HAP-1 (cell line): ENCODE measurements at regions not wholly inside any gene's neighbourhood (a gene's known extent, or its start where the extent isn't known, plus 50 kb on each side); places are given as distances from the start of the nearest gene placed in this dataset.
"Not testable (repeated sequence)": the region's sequence is repeated elsewhere in the genome, so short reads cannot be mapped to it uniquely, and the experiment has no call there.

ENCODE experiments used
- DNase-seq, 2 experiments: peaks; one replicate each; pipeline ENCODE4 v3.0.0-alpha.2; 2016 to 2020; ENCODE audit warnings: low spot score in 2 of 2
- H3K27me3 ChIP-seq: fragments of 250-450 bp; sonication (Bioruptor Pico); 2 replicates; pipeline ENCODE4 v1.5.1; 2020; ENCODE audit warnings: low read depth, mild to moderate bottlenecking, moderate library complexity
- H3K36me3 ChIP-seq: fragments of 250-450 bp; sonication (Bioruptor Pico); replicated peaks from 2 replicates; pipeline ENCODE4 v1.5.1; 2020; ENCODE audit warnings: mild to moderate bottlenecking
- H3K4me1 ChIP-seq: fragments of 250-450 bp; sonication (Bioruptor Pico); 2 replicates; pipeline ENCODE4 v1.5.1; 2020; ENCODE audit warnings: mild to moderate bottlenecking
- H3K4me3 ChIP-seq: fragments of 250-450 bp; sonication (Bioruptor Pico); 2 replicates; pipeline ENCODE4 v1.5.1; 2020; ENCODE audit warnings: mild to moderate bottlenecking, moderate library complexity
- H3K9me3 ChIP-seq: fragments of 250-450 bp; sonication (Bioruptor Pico); 2 replicates; pipeline ENCODE4 v1.5.1; 2020; ENCODE audit warnings: mild to moderate bottlenecking, moderate library complexity
- in situ Hi-C: fragments of 300-500 bp; cut with MboI; formaldehyde crosslinking; loops from 3 replicates; pipeline ENCODE4 v1.14.3; 2020; ENCODE audit warnings: low sequenced_read_pairs, inconsistent platforms, mixed read lengths

GRCh38 chr13:62407871-62408270 lies 992.2 kb upstream of the PCDH20 start:
- Histone ChIP-seq H3K4me3 (no peak overlapping the region), H3K27me3 (no peaks in the 10 kb centered on the region), H3K4me1 (no peaks in the 10 kb centered on the region), H3K36me3 (no peaks in the 10 kb centered on the region), H3K9me3 (no peaks in the 10 kb centered on the region)
- no peak for DNase-seq
- in situ Hi-C loops, result no loop called here

GRCh38 chr13:62388515-62388914 lies 972.9 kb upstream of the PCDH20 start:
- H3K9me3 ChIP-seq, result no peaks in the 10 kb centered on the region
- in situ Hi-C loops, result no loop called here

GRCh38 chr13:62387647-62388046 lies 972.0 kb upstream of the PCDH20 start:
- Histone ChIP-seq H3K4me3 (no peak overlapping the region), H3K4me1 (no peaks in the 10 kb centered on the region), H3K36me3 (no peaks in the 10 kb centered on the region), H3K27me3 (no peaks in the 10 kb centered on the region), H3K9me3 (no peaks in the 10 kb centered on the region)
- peak in 1 of 2 experiments; percentile 16 for DNase-seq
- in situ Hi-C loops, result no loop called here

More at GRCh38 chr13:62388515-62388914, 972.9 kb upstream of the PCDH20 start:
- H3K27me3 ChIP-seq, result no peaks in the 10 kb centered on the region
- H3K4me3 ChIP-seq, result no peak overlapping the region
- no peaks in the 10 kb centered on the region for H3K4me1 ChIP-seq
- no peak for DNase-seq
- no peaks in the 10 kb centered on the region for H3K36me3 ChIP-seq

- DNase-seq, H3K4me1 ChIP-seq, H3K9me3 ChIP-seq, H3K4me3 ChIP-seq, in situ Hi-C loops, H3K27me3 ChIP-seq, H3K36me3 ChIP-seq: not testable (repeated sequence)
These were observed 963.6 kb upstream of the PCDH20 start for GRCh38 chr13:62379241-62379640.

GRCh38 chr13:62377838-62378237 lies 962.2 kb upstream of the PCDH20 start:
- H3K36me3 ChIP-seq, result no peaks in the 10 kb centered on the region
- H3K9me3 ChIP-seq, result no peaks in the 10 kb centered on the region
- no peaks in the 10 kb centered on the region for H3K27me3 ChIP-seq
- no peak for DNase-seq
- no peaks in the 10 kb centered on the region for H3K4me1 ChIP-seq
- in situ Hi-C loops, result no loop called here
- no peak overlapping the region for H3K4me3 ChIP-seq

- in situ Hi-C loops, result no loop called here
- Histone ChIP-seq H3K9me3 (no peaks in the 10 kb centered on the region), H3K36me3 (no peaks in the 10 kb centered on the region), H3K27me3 (no peaks in the 10 kb centered on the region), H3K4me1 (no peaks in the 10 kb centered on the region), H3K4me3 (no peak overlapping the region)
- DNase-seq, result no peak
These were observed 960.0 kb upstream of the PCDH20 start for GRCh38 chr13:62375653-62376052.

GRCh38 chr13:62371737-62372136 lies 956.1 kb upstream of the PCDH20 start:
- Histone ChIP-seq H3K27me3 (no peaks in the 10 kb centered on the region), H3K36me3 (no peaks in the 10 kb centered on the region), H3K9me3 (no peaks in the 10 kb centered on the region), H3K4me3 (no peak overlapping the region), H3K4me1 (no peaks in the 10 kb centered on the region)
- in situ Hi-C loops, result loop anchor here (25.0 kb wide), 1 partner anchor 359 kb away; no protein-coding TSS in a partner anchor
- DNase-seq, result no peak

- H3K36me3 ChIP-seq, H3K27me3 ChIP-seq, DNase-seq, H3K4me1 ChIP-seq, H3K4me3 ChIP-seq, H3K9me3 ChIP-seq: not testable (repeated sequence)
- in situ Hi-C loops, result loop anchor here (25.0 kb wide), 1 partner anchor 356 kb away; no protein-coding TSS in a partner anchor
These were observed 952.3 kb upstream of the PCDH20 start for GRCh38 chr13:62367971-62368370.

GRCh38 chr13:62360609-62361008 lies 945.0 kb upstream of the PCDH20 start:
- Histone ChIP-seq H3K9me3 (no peaks in the 10 kb centered on the region), H3K27me3 (no peaks in the 10 kb centered on the region), H3K36me3 (no peaks in the 10 kb centered on the region), H3K4me1 (peaks cover 14% of the 10 kb centered on the region), H3K4me3 (no peak overlapping the region)
- in situ Hi-C loops, result loop anchor here (25.0 kb wide), 1 partner anchor 348 kb away; no protein-coding TSS in a partner anchor
- DNase-seq, result peak in 1 of 2 experiments; percentile 38

GRCh38 chr13:62358646-62358932 lies 942.9 kb upstream of the PCDH20 start:
- Histone ChIP-seq H3K4me3 (no peak overlapping the region), H3K4me1 (peaks cover 14% of the 10 kb centered on the region), H3K27me3 (no peaks in the 10 kb centered on the region), H3K36me3 (no peaks in the 10 kb centered on the region), H3K9me3 (no peaks in the 10 kb centered on the region)
- DNase-seq, result no peak
- in situ Hi-C loops, result loop anchor here (25.0 kb wide), 1 partner anchor 346 kb away; no protein-coding TSS in a partner anchor

- H3K27me3 ChIP-seq, result no peaks in the 10 kb centered on the region
- no peaks in the 10 kb centered on the region for H3K36me3 ChIP-seq
- H3K9me3 ChIP-seq, result no peaks in the 10 kb centered on the region
- peaks cover 14% of the 10 kb centered on the region for H3K4me1 ChIP-seq
- peak; percentile 78 to 82 for DNase-seq
- no peak overlapping the region for H3K4me3 ChIP-seq
- in situ Hi-C loops, result loop anchor here (25.0 kb wide), 1 partner anchor 346 kb away; no protein-coding TSS in a partner anchor
These were observed 942.4 kb upstream of the PCDH20 start for GRCh38 chr13:62357887-62358645.

- Histone ChIP-seq H3K4me1 (peaks cover 14% of the 10 kb centered on the region), H3K27me3 (no peaks in the 10 kb centered on the region), H3K36me3 (no peaks in the 10 kb centered on the region), H3K9me3 (no peaks in the 10 kb centered on the region), H3K4me3 (no peak overlapping the region)
- no peak for DNase-seq
- in situ Hi-C loops, result loop anchor here (25.0 kb wide), 1 partner anchor 345 kb away; no protein-coding TSS in a partner anchor
These were observed 941.3 kb upstream of the PCDH20 start for GRCh38 chr13:62356977-62357376.

- Histone ChIP-seq H3K4me1 (no peaks in the 10 kb centered on the region), H3K9me3 (no peaks in the 10 kb centered on the region), H3K4me3 (no peak overlapping the region), H3K27me3 (no peaks in the 10 kb centered on the region), H3K36me3 (no peaks in the 10 kb centered on the region)
- no peak for DNase-seq
- in situ Hi-C loops, result loop anchor here (25.0 kb wide), 1 partner anchor 200 kb away; no protein-coding TSS in a partner anchor
These were observed 921.6 kb upstream of the PCDH20 start for GRCh38 chr13:62337109-62337880.

GRCh38 chr13:62336507-62336906 lies 920.9 kb upstream of the PCDH20 start:
- Histone ChIP-seq H3K36me3 (no peaks in the 10 kb centered on the region), H3K27me3 (no peaks in the 10 kb centered on the region), H3K9me3 (no peaks in the 10 kb centered on the region), H3K4me1 (no peaks in the 10 kb centered on the region), H3K4me3 (no peak overlapping the region)
- in situ Hi-C loops, result loop anchor here (25.0 kb wide), 1 partner anchor 199 kb away; no protein-coding TSS in a partner anchor
- no peak for DNase-seq
